HCT116 (cell line): ENCODE measurements at regions not wholly inside any gene's neighbourhood (a gene's known extent, or its start where the extent isn't known, plus 50 kb on each side); places are given as distances from the start of the nearest gene placed in this dataset.

Source experiments
- ATAC-seq: fragments of 200-7000 bp; cut with Tn5 transposase; 2 replicates; pipeline ENCODE4 v1.9.1; 2020; ENCODE audit warnings: mild to moderate bottlenecking, moderate library complexity
- BruUV-seq: library from RNA; stranded (reverse); fragments of 400-500 nt; replicated peaks from 2 replicates; lab custom pipeline; 2021; lab: Mats Ljungman, UMichigan
- CTCF ChIA-PET: fragments of 300-600 bp; sonication (Branson Sonifier 250); formaldehyde crosslinking; loops from one replicate; lab custom pipeline; 2021; ENCODE audit warnings: antibody characterized with exemption; lab: Charles Lee
- POLR2A ChIA-PET: fragments of 300-600, 350-600 bp; sonication (Branson Sonifier 250); formaldehyde crosslinking; loops from one replicate; lab custom pipeline; 2021; ENCODE audit warnings: antibody characterized with exemption; lab: Charles Lee
- RAD21 ChIA-PET, 2 experiments: fragments of 300-600 bp; sonication (Branson Sonifier 250); formaldehyde crosslinking; loops; one replicate each; lab custom pipeline; 2023; ENCODE audit warnings: low total read pairs in 2 of 2; ENCODE audit not compliant: uncharacterized antibody in 2 of 2, unreplicated experiment in 2 of 2, low non-redundant PET in 1 of 2; lab: Charles Lee
- DNase-seq: peaks from one replicate; pipeline ENCODE4 v3.0.0-alpha.2; 2010; ENCODE audit warnings: low read depth, low spot score
- H2AFZ ChIP-seq: fragments of 200-600 bp; shearing (Covaris generic), sonication (generic); 2 replicates; pipeline ENCODE4 v1.6.1; 2017; ENCODE audit warnings: low read depth, mixed run types, mixed read lengths, antibody characterized with exemption, low read length; ENCODE audit not compliant: poor library complexity, severe bottlenecking
- H3K27ac ChIP-seq: 2 replicates; pipeline ENCODE4 v1.5.1; 2012; ENCODE audit warnings: low read depth, low read length
- H3K27me3 ChIP-seq: fragments of 200-600 bp; sonication (generic); 2 replicates; pipeline ENCODE4 v1.6.1; 2016; ENCODE audit warnings: mixed run types, low read length, mixed read lengths; ENCODE audit not compliant: insufficient read depth
- H3K36me3 ChIP-seq, 2 experiments: fragments of 200-500 bp in 1 of 2; fragments of 200-600 bp in 1 of 2; sonication (Bioruptor generic) in 1 of 2; sonication (generic) in 1 of 2; 2 replicates each; pipeline versions ENCODE4 v1.5.1 to v1.6.1; 2014 to 2016; ENCODE audit warnings: low read length in 2 of 2, inconsistent platforms in 1 of 2, mixed read lengths in 1 of 2, mixed run types in 1 of 2; ENCODE audit not compliant: insufficient read depth in 2 of 2, control insufficient read depth in 1 of 2
- H3K4me1 ChIP-seq, 2 experiments: fragments of 200-600 bp in 1 of 2; sonication (generic) in 1 of 2; 2 replicates each; pipeline versions ENCODE4 v1.5.1 to v1.6.1; 2012 to 2017; ENCODE audit warnings: low read length in 2 of 2, inconsistent platforms in 1 of 2, mild to moderate bottlenecking in 1 of 2, mixed read lengths in 1 of 2, mixed run types in 1 of 2, moderate library complexity in 1 of 2; ENCODE audit not compliant: insufficient read depth in 2 of 2, control insufficient read depth in 1 of 2
- H3K4me2 ChIP-seq: fragments of 200-600 bp; sonication (generic); 2 replicates; pipeline ENCODE4 v1.6.1; 2017; ENCODE audit warnings: mixed run types, low read length, mixed read lengths
- H3K4me3 ChIP-seq, 2 experiments: fragments of 200-600 bp in 1 of 2; sonication (generic) in 1 of 2; replicated peaks in 1 of 2; 2 replicates each; pipeline ENCODE4 v1.5.1; 2011 to 2016; ENCODE audit warnings: low read length in 2 of 2, control low read depth in 1 of 2, low read depth in 1 of 2, mild to moderate bottlenecking in 1 of 2, mixed read lengths in 1 of 2, mixed run types in 1 of 2
- H3K79me2 ChIP-seq: fragments of 200-600 bp; sonication (generic); 2 replicates; pipeline ENCODE4 v1.6.1; 2017; ENCODE audit warnings: mild to moderate bottlenecking, mixed run types, low read length, moderate library complexity, mixed read lengths; ENCODE audit not compliant: insufficient read depth
- H3K9ac ChIP-seq: fragments of 200-600 bp; sonication (generic); 2 replicates; pipeline ENCODE4 v1.6.1; 2016; ENCODE audit warnings: low read length, mixed read lengths
- H3K9me2 ChIP-seq: fragments of 200-600 bp; sonication (generic), shearing (Covaris generic); 2 replicates; pipeline ENCODE4 v1.6.1; 2017; ENCODE audit warnings: mixed run types, mild to moderate bottlenecking, moderate library complexity; ENCODE audit not compliant: insufficient read depth
- H3K9me3 ChIP-seq, 2 experiments: fragments of 200-500 bp in 1 of 2; fragments of 200-600 bp in 1 of 2; sonication (Bioruptor generic) in 1 of 2; sonication (generic) in 1 of 2; 2 replicates each; pipeline ENCODE4 v1.6.1; 2014 to 2017; ENCODE audit warnings: low read length in 2 of 2, mixed read lengths in 2 of 2, inconsistent platforms in 1 of 2, low read depth in 1 of 2, mild to moderate bottlenecking in 1 of 2, mixed run types in 1 of 2, moderate library complexity in 1 of 2; ENCODE audit not compliant: control insufficient read depth in 1 of 2, insufficient read depth in 1 of 2
- H4K20me1 ChIP-seq: fragments of 200-600 bp; sonication (generic), shearing (Covaris generic); 2 replicates; pipeline ENCODE4 v1.6.1; 2017; ENCODE audit warnings: mixed run types, mild to moderate bottlenecking, moderate library complexity; ENCODE audit not compliant: insufficient read depth
- CTCF ChIP-seq, 3 experiments: fragments of 200-600 bp in 1 of 3; sonication (generic) in 1 of 3; IDR thresholded peaks in 2 of 3; conservative IDR thresholded peaks in 1 of 3; 2 replicates each; pipeline ENCODE4 v1.5.1; 2012 to 2017; ENCODE audit warnings: low read depth in 2 of 3, low read length in 2 of 3, antibody characterized with exemption in 1 of 3, borderline replicate concordance in 1 of 3, control low read depth in 1 of 3, mild to moderate bottlenecking in 1 of 3, mixed read lengths in 1 of 3, mixed run types in 1 of 3, moderate library complexity in 1 of 3; ENCODE audit not compliant: insufficient read depth in 1 of 3
- ELF1 ChIP-seq: IDR thresholded peaks from 2 replicates; pipeline ENCODE4 v1.6.1; 2012; ENCODE audit warnings: low read depth, borderline replicate concordance
- EZH2phosphoT487 ChIP-seq: fragments of 200-600 bp; IDR thresholded peaks from 2 replicates; pipeline ENCODE4 v1.6.1; 2018; ENCODE audit warnings: antibody characterized with exemption, borderline replicate concordance
- POLR2A ChIP-seq: IDR thresholded peaks from 2 replicates; pipeline ENCODE4 v1.7.0; 2011; ENCODE audit warnings: borderline replicate concordance; ENCODE audit not compliant: insufficient read depth, insufficient read length; ENCODE audit errors: extremely low read depth
- SP1 ChIP-seq: IDR thresholded peaks from 2 replicates; pipeline ENCODE4 v1.6.1; 2012; ENCODE audit warnings: low read depth
- ZNF274 ChIP-seq: fragments of 200-500 bp; sonication (Bioruptor generic); IDR thresholded peaks from 2 replicates; pipeline ENCODE4 v1.6.1; 2014; ENCODE audit warnings: mild to moderate bottlenecking, low read depth, low read length, inconsistent platforms
- intact Hi-C: fragments of 100-400 bp; cut with micrococcal nuclease; formaldehyde crosslinking; loops from 2 replicates; pipeline ENCODE4 v1.10.0; 2022
- TF ChIP-seq, protein P1 (sequence below): IDR thresholded peaks from 2 replicates; pipeline ENCODE4 v1.6.1; 2012

GRCh38 chr2:66228128-66228547, 206.8 kb upstream of the MEIS1 start:
- no TSS peak for BruUV-seq
- DNase-seq, result no peak
- intact Hi-C loops, result no loop called here

More at GRCh38 chr2:66228128-66228547, 206.8 kb upstream of the MEIS1 start:
- H3K27me3 ChIP-seq, result peaks cover 12% of the 10 kb centered on the region
- H3K36me3 ChIP-seq, result no peaks in the 10 kb centered on the region
- no peak overlapping the region for H3K9ac ChIP-seq
- no peak for ATAC-seq
- no peak overlapping the region for H3K27ac ChIP-seq
- H3K9me2 ChIP-seq, result no peaks in the 10 kb centered on the region
- ChIA-PET CTCF (no interaction called here), POLR2A (no interaction called here), RAD21 (no interaction called here)
- no peak overlapping the region for H2AFZ ChIP-seq
- no peak overlapping the region for H3K4me3 ChIP-seq
- no peaks in the 10 kb centered on the region for H4K20me1 ChIP-seq
- H3K4me2 ChIP-seq, result no peak overlapping the region
- H3K4me1 ChIP-seq, result no peaks in the 10 kb centered on the region
- no peaks in the 10 kb centered on the region for H3K9me3 ChIP-seq
- TF ChIP-seq EZH2phosphoT487 (no peak), CTCF (IDR thresholded peaks at IDR 0.05 in 2 of 3, conservative IDR thresholded peaks at IDR 0.05 in 1 of 3; ENCODE audit: borderline replicate concordance in 1 of 3, insufficient read depth in 1 of 3, low read depth in 2 of 3, low read length in 2 of 3) (no peak), SP1 (no peak), ZNF274 (no peak), POLR2A (no peak), ELF1 (no peak)
- TF ChIP-seq, protein P1, sequence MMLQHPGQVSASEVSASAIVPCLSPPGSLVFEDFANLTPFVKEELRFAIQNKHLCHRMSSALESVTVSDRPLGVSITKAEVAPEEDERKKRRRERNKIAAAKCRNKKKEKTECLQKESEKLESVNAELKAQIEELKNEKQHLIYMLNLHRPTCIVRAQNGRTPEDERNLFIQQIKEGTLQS, result no peak
- H3K79me2 ChIP-seq, result no peaks in the 10 kb centered on the region
